Activated CD4-positive, CD25-positive, alpha-beta regulatory T cell treated with anti-CD3 and anti-CD28 coated beads, Interleukin-2, amount 50 U/mL, for 24 hours (primary cell): ENCODE measurements at regions not wholly inside any gene's neighbourhood (a gene's known extent, or its start where the extent isn't known, plus 50 kb on each side); places are given as distances from the start of the nearest gene placed in this dataset.
A peak's percentile ranks its signal among the peaks of the same experiment; 100 is the strongest.

Source experiments
- ATAC-seq, 2 donors: fragments of 150-1000 bp; cut with Tn5 transposase; one replicate each; pipeline ENCODE4 v1.10.0; 2021; ENCODE audit warnings: mild to moderate bottlenecking in 1 of 2, moderate library complexity in 1 of 2

- no peak for ATAC-seq
These were observed 148.9 kb downstream of the RMI1 start for GRCh38 chr9:84129529-84129928.

- no peak for ATAC-seq
These were observed 155.7 kb downstream of the RMI1 start for GRCh38 chr9:84136119-84136868.

GRCh38 chr9:84137968-84138367 lies 157.4 kb downstream of the RMI1 start:
- no peak for ATAC-seq

- no peak for ATAC-seq
These were observed 157.9 kb downstream of the RMI1 start for GRCh38 chr9:84138541-84138940.

- no peak for ATAC-seq
These were observed 158.9 kb downstream of the RMI1 start for GRCh38 chr9:84139296-84140070.

- peak in 1 of 2 donors; percentile 21 for ATAC-seq
These were observed 160.0 kb downstream of the RMI1 start for GRCh38 chr9:84140535-84141101.

GRCh38 chr9:84141741-84142370 lies 161.3 kb downstream of the RMI1 start:
- ATAC-seq = no peak

GRCh38 chr9:84145031-84145430 lies 164.4 kb downstream of the RMI1 start:
- ATAC-seq = no peak

- no peak for ATAC-seq
These were observed 165.2 kb downstream of the RMI1 start for GRCh38 chr9:84145780-84146179.

GRCh38 chr9:84146893-84147710 lies 166.5 kb downstream of the RMI1 start:
- no peak for ATAC-seq

GRCh38 chr9:84151236-84151635 lies 170.6 kb downstream of the RMI1 start:
- no peak for ATAC-seq

GRCh38 chr9:84151640-84152039 lies 171.0 kb downstream of the RMI1 start:
- no peak for ATAC-seq

- ATAC-seq = no peak
These were observed 171.6 kb downstream of the RMI1 start for GRCh38 chr9:84152204-84152603.

GRCh38 chr9:84153885-84154284 lies 173.3 kb downstream of the RMI1 start:
- no peak for ATAC-seq

GRCh38 chr9:84154320-84154719 lies 173.7 kb downstream of the RMI1 start:
- ATAC-seq = no peak

GRCh38 chr9:84163052-84163650 lies 177.4 kb downstream of the SLC28A3 start:
- ATAC-seq = no peak

GRCh38 chr9:84166891-84167290 lies 173.7 kb downstream of the SLC28A3 start:
- no peak for ATAC-seq

GRCh38 chr9:84169240-84169639 lies 171.3 kb downstream of the SLC28A3 start:
- no peak for ATAC-seq

- ATAC-seq = no peak
These were observed 169.9 kb downstream of the SLC28A3 start for GRCh38 chr9:84170521-84171141.

GRCh38 chr9:84173961-84174360 lies 166.6 kb downstream of the SLC28A3 start:
- ATAC-seq = no peak

GRCh38 chr9:84174486-84174885 lies 166.1 kb downstream of the SLC28A3 start:
- ATAC-seq = no peak

- ATAC-seq = no peak
These were observed 163.2 kb downstream of the SLC28A3 start for GRCh38 chr9:84177407-84177806.
